ENCODE measurements at regions not wholly inside any gene's neighbourhood (a gene's known extent, or its start where the extent isn't known, plus 50 kb on each side); places are given as distances from the start of the nearest gene placed in this dataset.

DNA sequence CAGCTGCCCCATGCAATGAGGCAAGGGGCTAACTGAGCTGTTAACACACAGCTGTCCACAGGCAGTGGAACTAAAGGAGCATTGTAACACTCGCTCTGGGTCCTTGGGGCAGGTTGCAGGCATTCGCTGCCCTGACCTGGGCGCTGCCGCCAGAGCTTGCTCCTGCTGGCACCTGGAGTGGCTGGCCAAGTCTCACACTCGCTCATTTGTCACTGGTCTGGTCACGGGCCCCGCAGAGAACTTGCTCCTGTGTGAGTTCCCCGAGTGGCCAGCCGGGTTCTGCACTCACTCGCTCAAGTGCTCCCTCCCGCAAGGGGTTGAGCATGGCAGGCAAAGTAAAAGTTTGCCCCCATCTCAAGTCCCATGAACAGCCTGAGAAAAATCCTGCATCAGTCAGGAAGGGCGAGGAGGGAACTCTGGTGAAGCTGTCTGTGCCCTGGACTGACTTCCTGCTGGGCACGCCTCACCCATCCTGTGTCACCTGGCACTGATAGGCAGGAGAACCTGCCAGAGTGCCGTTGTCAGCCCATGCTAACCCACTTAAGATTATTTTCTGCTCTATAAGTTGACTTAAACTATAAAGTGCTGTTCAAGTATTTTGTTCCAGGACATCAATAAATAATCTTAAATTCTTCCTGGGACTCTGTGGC, 934.8 kb upstream of the GYPC start:
- in situ Hi-C loops (cut with MboI), result no loop called here
- DNase-seq (ENCODE audit: low read depth, low spot score) (no peak), ATAC-seq (no peak), FAIRE-seq (no peak)
- Histone ChIP-seq H3K4me3 (no peak overlapping the region), H3K79me2 (ENCODE audit: control insufficient read depth, insufficient read depth, low read length) (no peaks in the 10 kb centered on the region), H3K9me3 (replicated peaks; ENCODE audit: control insufficient read depth, insufficient read depth, low read length) (no peaks in the 10 kb centered on the region), H3K27me3 (replicated peaks in 1 of 2; ENCODE audit: control insufficient read depth in 2 of 2, insufficient read depth in 2 of 2, low read length in 1 of 2) (no peaks in the 10 kb centered on the region), H3K36me3 (ENCODE audit: control insufficient read depth in 2 of 2, insufficient read depth in 2 of 2, low read length in 1 of 2) (no peaks in the 10 kb centered on the region), H4K20me1 (ENCODE audit: control insufficient read depth, insufficient read depth) (no peaks in the 10 kb centered on the region), H3K9ac (ENCODE audit: control insufficient read depth, insufficient read depth, low read length) (no peak overlapping the region), H3K27ac (ENCODE audit: control insufficient read depth, insufficient read depth) (no peak overlapping the region), H2AFZ (ENCODE audit: control insufficient read depth, low read depth, low read length) (no peak overlapping the region), H3K4me1 (ENCODE audit: control insufficient read depth, insufficient read depth, low read length) (no peaks in the 10 kb centered on the region), H3K4me2 (ENCODE audit: control insufficient read depth, insufficient read depth) (no peak overlapping the region)
- POLR2A ChIA-PET, result no interaction called here
- intact Hi-C loops (cut with micrococcal nuclease; ENCODE audit: unreplicated experiment), result no loop called here
- 34% methylated on average over 14 of the region's 14 CpGs for WGBS (ENCODE audit: insufficient coverage, insufficient replicate concordance, low lambda C conversion rate, missing lambda C conversion rate)
- SMC1A ChIA-PET (ENCODE audit: uncharacterized antibody, unreplicated experiment), result no interaction called here
- RAD21 ChIA-PET (ENCODE audit: unreplicated experiment), result no interaction called here
- CTCF ChIA-PET, result interaction anchor here (0.9 kb wide), 1 partner anchor 9 kb away, joined by 4 read pairs; no protein-coding TSS in a partner anchor
- no TSS peak for BruUV-seq (replicated peaks)
- TF ChIP-seq, protein P1, sequence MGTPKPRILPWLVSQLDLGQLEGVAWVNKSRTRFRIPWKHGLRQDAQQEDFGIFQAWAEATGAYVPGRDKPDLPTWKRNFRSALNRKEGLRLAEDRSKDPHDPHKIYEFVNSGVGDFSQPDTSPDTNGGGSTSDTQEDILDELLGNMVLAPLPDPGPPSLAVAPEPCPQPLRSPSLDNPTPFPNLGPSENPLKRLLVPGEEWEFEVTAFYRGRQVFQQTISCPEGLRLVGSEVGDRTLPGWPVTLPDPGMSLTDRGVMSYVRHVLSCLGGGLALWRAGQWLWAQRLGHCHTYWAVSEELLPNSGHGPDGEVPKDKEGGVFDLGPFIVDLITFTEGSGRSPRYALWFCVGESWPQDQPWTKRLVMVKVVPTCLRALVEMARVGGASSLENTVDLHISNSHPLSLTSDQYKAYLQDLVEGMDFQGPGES (IDR thresholded peaks at IDR 0.05), result no peak
- TF ChIP-seq, protein P2, sequence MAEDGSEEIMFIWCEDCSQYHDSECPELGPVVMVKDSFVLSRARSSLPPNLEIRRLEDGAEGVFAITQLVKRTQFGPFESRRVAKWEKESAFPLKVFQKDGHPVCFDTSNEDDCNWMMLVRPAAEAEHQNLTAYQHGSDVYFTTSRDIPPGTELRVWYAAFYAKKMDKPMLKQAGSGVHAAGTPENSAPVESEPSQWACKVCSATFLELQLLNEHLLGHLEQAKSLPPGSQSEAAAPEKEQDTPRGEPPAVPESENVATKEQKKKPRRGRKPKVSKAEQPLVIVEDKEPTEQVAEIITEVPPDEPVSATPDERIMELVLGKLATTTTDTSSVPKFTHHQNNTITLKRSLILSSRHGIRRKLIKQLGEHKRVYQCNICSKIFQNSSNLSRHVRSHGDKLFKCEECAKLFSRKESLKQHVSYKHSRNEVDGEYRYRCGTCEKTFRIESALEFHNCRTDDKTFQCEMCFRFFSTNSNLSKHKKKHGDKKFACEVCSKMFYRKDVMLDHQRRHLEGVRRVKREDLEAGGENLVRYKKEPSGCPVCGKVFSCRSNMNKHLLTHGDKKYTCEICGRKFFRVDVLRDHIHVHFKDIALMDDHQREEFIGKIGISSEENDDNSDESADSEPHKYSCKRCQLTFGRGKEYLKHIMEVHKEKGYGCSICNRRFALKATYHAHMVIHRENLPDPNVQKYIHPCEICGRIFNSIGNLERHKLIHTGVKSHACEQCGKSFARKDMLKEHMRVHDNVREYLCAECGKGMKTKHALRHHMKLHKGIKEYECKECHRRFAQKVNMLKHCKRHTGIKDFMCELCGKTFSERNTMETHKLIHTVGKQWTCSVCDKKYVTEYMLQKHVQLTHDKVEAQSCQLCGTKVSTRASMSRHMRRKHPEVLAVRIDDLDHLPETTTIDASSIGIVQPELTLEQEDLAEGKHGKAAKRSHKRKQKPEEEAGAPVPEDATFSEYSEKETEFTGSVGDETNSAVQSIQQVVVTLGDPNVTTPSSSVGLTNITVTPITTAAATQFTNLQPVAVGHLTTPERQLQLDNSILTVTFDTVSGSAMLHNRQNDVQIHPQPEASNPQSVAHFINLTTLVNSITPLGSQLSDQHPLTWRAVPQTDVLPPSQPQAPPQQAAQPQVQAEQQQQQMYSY (CRISPR knock-in tag; IDR thresholded peaks at IDR 0.05), result no peak
- TF ChIP-seq YBX1 (IDR thresholded peaks at IDR 0.05) (no peak), TCF12 (IDR thresholded peaks at IDR 0.05; ENCODE audit: low read depth, low read length) (no peak), ATF3 (IDR thresholded peaks at IDR 0.05; ENCODE audit: borderline replicate concordance, extremely low read depth, low read depth, low read length) (no peak), NR2C1 (IDR thresholded peaks at IDR 0.05) (no peak), BCL3 (IDR thresholded peaks at IDR 0.05; ENCODE audit: borderline replicate concordance, insufficient read depth, low read depth, low read length, poor library complexity, severe bottlenecking) (no peak)
- TF ChIP-seq, protein P3, sequence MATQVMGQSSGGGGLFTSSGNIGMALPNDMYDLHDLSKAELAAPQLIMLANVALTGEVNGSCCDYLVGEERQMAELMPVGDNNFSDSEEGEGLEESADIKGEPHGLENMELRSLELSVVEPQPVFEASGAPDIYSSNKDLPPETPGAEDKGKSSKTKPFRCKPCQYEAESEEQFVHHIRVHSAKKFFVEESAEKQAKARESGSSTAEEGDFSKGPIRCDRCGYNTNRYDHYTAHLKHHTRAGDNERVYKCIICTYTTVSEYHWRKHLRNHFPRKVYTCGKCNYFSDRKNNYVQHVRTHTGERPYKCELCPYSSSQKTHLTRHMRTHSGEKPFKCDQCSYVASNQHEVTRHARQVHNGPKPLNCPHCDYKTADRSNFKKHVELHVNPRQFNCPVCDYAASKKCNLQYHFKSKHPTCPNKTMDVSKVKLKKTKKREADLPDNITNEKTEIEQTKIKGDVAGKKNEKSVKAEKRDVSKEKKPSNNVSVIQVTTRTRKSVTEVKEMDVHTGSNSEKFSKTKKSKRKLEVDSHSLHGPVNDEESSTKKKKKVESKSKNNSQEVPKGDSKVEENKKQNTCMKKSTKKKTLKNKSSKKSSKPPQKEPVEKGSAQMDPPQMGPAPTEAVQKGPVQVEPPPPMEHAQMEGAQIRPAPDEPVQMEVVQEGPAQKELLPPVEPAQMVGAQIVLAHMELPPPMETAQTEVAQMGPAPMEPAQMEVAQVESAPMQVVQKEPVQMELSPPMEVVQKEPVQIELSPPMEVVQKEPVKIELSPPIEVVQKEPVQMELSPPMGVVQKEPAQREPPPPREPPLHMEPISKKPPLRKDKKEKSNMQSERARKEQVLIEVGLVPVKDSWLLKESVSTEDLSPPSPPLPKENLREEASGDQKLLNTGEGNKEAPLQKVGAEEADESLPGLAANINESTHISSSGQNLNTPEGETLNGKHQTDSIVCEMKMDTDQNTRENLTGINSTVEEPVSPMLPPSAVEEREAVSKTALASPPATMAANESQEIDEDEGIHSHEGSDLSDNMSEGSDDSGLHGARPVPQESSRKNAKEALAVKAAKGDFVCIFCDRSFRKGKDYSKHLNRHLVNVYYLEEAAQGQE (IDR thresholded peaks at IDR 0.05; ENCODE audit: low read depth, low read length), result no peak

All from GM12878 (cell line).